HG02610 (cell line): ENCODE measurements at regions not wholly inside any gene's neighbourhood (a gene's known extent, or its start where the extent isn't known, plus 50 kb on each side); places are given as distances from the start of the nearest gene placed in this dataset.
"Not testable (repeated sequence)": the region's sequence is repeated elsewhere in the genome, so short reads cannot be mapped to it uniquely, and the experiment has no call there.

Experiments used
- ATAC-seq: cut with Tn5 transposase; IDR thresholded peaks from one replicate; pipeline ENCODE4 v1.9.1; 2021; ENCODE audit warnings: mild to moderate bottlenecking, moderate library complexity; ENCODE audit not compliant: unreplicated experiment

DNA sequence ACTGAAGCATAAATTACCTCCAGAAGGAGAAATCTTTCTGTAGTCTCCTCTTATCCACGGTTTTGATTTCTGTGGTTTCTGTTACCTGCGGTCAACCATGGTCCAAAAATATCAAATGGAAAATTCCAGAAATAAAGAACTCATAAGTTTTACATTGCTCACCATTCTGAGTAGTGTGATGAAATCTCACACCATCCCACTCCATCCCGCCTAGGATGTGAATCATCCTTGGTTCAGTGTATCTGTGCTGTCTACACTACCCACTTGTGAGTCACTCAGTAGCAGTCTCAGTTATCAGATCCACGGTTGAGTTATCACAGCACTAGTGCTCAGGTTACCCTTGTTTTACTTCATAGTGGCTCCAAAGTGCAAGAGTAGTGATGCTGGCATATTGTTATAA lies 371.2 kb downstream of the NFIB start:
- no peak for ATAC-seq

DNA sequence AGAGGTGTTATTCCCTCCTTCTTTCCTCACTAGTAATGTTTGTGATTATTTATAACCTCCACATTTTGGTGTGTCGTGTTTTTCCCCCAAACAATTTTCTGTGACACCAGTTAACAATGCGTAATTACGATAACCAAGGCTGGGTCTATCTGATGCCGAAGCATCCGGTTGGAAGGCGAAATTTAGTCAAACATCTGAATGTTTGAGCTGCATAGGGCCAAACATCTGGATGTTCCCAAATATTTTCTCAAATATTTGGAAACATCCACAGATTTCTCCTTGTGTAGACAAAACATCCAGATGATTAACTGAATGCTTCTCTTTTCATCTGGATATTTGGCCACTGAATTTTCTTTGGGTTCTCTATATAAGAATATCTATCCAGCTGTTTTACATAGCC lies 371.7 kb downstream of the NFIB start:
- no peak for ATAC-seq

- no peak for ATAC-seq
These were observed 372.2 kb downstream of the NFIB start for GRCh38 chr9:13941714-13942113.

DNA sequence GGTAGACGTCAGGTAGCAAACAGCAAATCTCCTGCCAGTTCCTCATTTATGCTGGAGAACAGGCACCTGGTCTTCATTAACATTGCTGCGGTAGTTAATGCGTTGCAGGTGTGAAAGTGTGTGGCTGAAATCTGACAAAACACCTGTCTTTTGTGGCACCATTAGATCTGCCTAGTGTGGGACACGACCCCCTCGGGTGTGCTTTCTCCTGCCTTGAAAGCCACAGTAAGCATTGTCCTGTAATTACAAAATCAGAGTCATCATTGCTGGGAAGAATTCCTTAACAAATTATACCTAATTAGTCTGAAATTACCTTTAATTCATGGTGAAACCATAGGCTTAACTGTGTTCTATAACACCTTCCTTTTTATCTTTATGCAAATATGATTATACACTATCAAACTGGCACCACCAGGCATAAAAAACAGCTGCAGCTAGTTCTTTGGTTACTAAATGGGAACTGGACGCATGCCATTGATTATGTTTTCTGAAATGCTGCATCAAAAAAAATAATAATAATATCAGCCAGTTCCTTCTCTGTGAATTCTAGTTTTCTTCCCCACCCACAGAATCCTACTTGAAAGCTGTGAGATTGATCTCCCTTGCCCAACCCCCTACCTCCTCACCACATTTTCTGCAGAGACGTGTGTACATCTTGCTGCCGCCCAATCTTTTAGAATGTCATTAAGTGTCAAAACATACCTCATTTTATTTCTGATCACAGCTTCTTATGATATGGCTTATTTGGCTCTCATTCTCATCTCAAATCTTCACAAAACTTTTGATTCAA lies 374.0 kb downstream of the NFIB start:
- no peak for ATAC-seq

DNA sequence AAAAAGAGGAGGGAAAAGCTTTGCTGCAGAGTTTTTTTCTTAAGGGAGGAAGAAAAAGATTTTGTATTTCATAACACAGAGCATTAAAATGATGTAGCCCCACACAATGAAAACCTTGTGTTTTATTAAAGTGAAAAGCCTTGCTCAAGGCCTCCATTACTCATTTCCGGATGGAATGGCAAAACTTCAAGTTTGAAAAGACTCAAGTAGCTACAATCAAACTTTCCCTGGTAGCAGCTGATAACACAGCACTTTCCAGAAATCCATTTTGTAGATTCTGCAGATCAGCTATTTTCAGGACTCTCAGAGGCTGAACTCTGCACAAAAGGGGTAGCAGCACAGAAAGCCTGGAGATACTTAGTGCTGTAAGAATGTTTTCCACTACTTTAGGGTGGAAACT lies 374.8 kb downstream of the NFIB start:
- ATAC-seq: no peak

DNA sequence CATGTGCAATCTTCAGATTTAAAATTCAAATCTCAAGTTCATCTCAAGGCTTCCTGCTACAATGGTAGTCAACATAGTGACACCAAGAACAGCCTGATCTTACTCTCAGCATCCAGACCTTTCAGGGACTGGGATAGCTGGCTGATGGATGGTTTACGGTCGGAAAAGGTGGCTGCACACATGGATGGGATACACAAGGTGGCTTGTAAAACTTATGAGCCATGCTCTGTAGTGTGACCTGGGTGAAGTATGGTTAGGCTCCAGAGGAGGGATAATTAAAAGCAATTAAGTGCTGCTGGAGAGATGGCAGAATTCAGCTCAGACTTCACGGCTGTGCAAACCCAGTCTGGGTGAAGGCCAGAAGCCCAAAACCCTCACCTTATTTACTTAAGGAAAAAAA lies 379.5 kb downstream of the NFIB start:
- ATAC-seq: no peak

DNA sequence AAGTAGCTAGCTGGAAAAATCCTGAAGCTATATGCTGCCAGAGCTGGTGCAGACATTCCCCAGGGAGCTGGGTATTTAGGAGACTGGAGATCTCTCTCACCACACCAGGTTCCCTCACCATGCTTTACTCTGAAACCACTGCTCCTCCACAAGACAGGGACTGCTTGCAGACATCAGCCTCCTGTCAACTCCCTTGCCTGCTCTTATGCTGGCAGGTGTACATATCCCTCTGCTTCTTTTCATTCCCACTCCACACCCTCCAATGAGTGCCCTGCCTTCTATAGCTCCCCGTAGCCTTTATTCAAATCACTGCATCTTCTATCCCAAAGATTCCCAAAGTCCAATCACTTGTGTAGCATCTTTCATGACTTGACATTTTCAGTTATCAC lies 380.7 kb downstream of the NFIB start:
- ATAC-seq: no peak

DNA sequence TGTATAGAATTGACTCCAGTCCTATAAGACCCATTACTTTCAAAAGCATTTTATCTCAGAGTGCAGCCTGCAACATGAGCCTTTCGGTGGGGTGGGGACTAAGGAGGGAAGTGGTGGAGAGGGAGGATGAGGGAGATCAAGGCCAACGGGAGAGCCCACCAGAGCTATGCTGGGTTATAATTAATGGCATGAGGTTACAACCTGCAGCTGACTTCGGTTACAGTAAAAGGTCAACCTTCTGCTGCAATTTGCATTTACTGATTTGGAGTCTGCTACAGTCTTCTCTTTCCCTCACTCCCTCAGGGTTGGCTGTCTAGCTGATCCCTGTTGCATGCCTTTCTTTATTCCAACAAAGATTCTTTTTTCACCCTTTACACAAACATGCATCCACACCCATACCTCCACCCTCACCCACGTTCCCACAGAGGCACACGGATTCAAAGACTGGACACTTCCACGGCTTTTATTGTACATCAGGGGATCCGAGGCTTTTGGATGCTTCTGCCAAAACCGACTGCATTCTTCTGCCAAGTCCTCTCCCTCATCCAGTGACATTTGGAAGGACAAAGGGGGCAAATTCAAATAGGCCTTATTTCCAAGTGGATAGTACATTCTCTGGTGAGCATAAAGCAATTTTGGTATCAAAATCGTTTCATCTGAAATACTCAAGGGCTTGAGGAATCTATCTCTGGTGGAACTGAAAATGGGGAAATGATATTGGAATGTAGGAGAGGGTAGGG lies 381.2 kb downstream of the NFIB start:
- no peak for ATAC-seq

DNA sequence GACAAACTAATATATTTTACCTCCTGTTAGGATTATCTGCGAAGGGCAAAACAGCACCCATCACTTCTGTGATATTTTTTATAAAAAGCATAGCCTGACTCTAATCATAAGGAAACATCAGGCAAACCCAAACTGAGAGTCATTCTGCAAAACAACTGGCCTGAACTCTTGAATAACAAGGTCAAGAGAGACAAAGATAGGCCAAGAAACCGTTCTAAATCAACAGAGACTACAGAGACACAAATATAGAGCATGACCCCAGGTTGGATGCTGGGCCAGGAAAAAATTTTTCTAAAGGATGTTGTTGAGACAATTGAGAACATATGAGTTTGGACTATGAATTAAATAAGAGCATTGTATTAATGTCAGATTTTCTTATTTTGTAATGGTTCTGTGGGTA lies 384.9 kb downstream of the NFIB start:
- no peak for ATAC-seq

- ATAC-seq: no peak
These were observed 390.6 kb downstream of the NFIB start for GRCh38 chr9:13923381-13923780.

DNA sequence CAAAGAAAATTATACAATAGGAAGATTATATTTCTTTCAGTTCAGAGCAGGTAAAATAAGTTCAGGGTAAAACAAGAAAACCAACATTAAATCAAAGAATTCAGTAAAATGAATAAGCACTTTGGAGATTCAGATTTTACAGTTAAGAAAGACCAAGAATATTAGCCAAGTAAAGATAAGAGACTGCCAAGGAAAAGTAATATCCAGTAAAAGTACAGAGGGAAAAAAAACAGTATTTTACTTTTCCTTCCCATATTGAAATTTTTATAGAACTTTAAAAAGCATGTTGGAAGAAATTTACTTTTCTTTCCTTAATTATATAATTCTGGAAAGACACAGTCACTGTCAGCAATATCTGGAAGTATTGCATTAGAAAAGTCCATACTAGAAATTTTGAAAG lies 393.4 kb downstream of the NFIB start:
- no peak for ATAC-seq

GRCh38 chr9:13919401-13919800 lies 394.5 kb downstream of the NFIB start:
- ATAC-seq: no peak

DNA sequence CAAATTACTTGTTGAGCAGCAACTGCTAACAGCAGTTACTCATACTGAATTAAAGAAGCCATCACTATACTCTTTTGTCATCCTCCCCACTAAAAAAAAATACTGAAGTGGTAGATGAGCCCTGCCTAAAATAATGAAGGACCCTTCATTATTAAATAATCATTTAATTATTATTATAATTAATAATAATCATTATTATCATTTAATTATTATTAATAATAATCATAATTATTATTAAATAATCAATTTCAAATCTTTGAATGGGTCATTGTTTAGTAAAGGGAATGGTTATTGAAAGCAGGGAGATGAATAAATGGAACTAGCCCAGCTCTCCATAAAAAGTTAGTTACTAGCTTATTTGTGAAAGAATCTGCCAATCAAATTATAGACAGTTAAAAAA lies 396.4 kb downstream of the NFIB start:
- ATAC-seq: no peak

DNA sequence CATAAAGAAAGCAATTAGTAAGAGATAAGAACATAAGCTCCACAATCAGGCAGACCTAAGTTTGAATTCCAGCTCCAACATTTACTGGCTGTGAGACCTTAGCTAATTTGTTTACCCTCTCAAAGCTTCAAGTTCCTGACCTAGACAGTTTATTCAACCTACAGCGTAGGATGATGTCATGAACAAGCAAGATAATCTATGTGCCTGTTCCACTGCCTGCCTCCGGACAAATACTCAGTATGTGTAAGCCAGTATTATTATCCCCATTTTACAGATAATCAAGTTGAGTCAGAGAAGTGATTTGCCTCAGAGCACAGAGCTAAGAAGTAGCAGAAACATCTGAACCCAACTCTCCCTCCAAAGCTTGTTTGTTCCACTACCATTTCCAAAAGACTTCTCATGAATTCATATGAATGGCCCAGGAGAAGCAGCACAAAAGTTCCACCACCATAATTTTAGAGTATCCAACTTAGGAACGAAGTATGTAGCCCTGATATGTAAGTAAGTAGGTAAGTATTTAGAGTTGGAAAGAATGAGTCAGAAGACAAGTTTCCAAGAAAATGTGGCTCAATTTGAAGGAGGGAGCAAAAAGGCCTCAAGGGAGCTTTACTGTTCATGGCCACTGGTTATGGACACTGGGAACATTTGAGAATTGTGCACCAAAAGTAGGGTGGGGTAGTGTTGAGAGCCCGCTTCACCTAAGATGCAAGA lies 398.2 kb downstream of the NFIB start:
- ATAC-seq: no peak

DNA sequence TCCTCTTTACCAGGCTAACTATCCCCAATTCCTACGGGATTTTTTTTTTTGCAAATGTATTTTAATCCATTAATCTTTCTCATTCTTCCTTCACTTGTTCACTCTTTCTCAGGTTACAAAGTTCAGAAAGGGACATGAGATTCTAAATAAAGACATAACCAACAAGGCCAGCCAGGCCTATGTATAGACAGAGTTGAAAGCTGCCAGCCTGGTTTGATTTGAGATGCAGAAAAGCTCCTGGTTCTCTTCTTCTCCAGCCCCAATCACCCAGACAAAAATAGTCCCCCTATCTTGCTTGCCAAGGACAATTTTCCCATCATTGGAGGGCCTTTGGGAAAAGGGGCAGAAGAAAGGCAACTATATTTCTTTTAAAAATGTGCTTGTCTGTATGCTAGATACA lies 398.8 kb downstream of the NFIB start:
- ATAC-seq: no peak

DNA sequence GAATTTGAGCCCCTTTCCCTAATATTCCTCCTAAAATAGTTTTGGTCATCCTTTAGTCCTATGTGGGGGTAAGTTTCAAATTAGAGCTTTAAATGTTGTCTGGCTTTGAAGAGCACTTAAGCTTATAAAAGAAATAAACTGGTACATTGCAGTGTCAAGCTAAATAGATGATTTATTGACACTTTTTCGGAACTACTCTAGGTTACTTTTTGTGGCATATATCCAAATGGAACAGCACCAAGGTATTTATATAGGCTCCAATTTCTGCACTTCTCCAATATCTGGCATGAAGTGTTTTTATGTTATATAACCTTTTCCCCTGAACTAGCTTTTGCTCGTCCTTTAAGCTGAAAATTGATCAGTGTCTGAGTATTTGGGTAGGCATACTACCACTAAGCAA lies 402.5 kb downstream of the NFIB start:
- no peak for ATAC-seq

DNA sequence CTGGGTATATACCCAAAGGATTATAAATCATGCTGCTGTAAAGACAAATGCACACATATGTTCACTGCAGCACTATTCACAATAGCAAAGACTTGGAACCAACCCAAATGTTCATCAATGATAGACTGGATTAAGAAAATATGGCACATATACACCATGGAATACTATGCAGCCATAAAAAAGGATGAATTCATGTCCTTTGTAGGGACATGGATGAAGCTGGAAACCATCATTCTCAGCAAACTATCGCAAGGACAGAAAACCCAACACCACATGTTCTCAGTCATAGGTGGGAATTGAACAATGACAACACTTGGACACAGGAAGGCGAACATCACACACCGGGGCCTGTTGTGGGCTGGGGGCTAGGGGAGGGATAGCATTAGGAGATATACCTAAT lies 406.1 kb downstream of the NFIB start:
- ATAC-seq: not testable (repeated sequence)

GRCh38 chr9:13904746-13905145 lies 409.2 kb downstream of the NFIB start:
- ATAC-seq: no peak

- no peak for ATAC-seq
These were observed 409.6 kb downstream of the NFIB start for GRCh38 chr9:13904311-13904710.

GRCh38 chr9:13902286-13903066 lies 411.5 kb downstream of the NFIB start:
- ATAC-seq: no peak

- ATAC-seq: no peak
These were observed 412.8 kb downstream of the NFIB start for GRCh38 chr9:13901176-13901575.
